GM23338 (cell line): ENCODE measurements at regions not wholly inside any gene's neighbourhood (a gene's known extent, or its start where the extent isn't known, plus 50 kb on each side); places are given as distances from the start of the nearest gene placed in this dataset.

Experiments
- CTCF ChIP-seq, 2 experiments: fragments of 200-600 bp in 1 of 2; sonication (generic) in 1 of 2; conservative IDR thresholded peaks; 2 replicates each; pipeline versions ENCODE4 v1.5.1 to v1.6.1; 2016 to 2017; ENCODE audit warnings: antibody characterized with exemption in 2 of 2, low read depth in 2 of 2, mild to moderate bottlenecking in 2 of 2, moderate library complexity in 1 of 2
- EZH2 ChIP-seq: fragments of 200-600 bp; sonication (generic); IDR thresholded peaks from one replicate; pipeline ENCODE4 v1.8.0; 2017; ENCODE audit warnings: antibody characterized with exemption, mild to moderate bottlenecking, low read depth; ENCODE audit not compliant: unreplicated experiment
- POLR2AphosphoS5 ChIP-seq: IDR thresholded peaks from 2 replicates; pipeline ENCODE4 v1.6.1; 2016; ENCODE audit warnings: antibody characterized with exemption, low read depth

GRCh38 chr18:46253498-46253897 is 149.3 kb downstream of the HAUS1 start:
- TF ChIP-seq CTCF (conservative IDR thresholded peaks at IDR 0.05; ENCODE audit: low read depth in 2 of 2) (no peak), POLR2AphosphoS5 (no peak), EZH2 (no peak)
